ENCODE measurements at regions not wholly inside any gene's neighbourhood (a gene's known extent, or its start where the extent isn't known, plus 50 kb on each side); places are given as distances from the start of the nearest gene placed in this dataset.
A peak's percentile ranks its signal among the peaks of the same experiment; 100 is the strongest.
"Not testable (repeated sequence)": the region's sequence is repeated elsewhere in the genome, so short reads cannot be mapped to it uniquely, and the experiment has no call there.

GRCh38 chr2:7094231-7094741 lies 177.1 kb downstream of the RNF144A start:
- TF ChIP-seq, protein P1, sequence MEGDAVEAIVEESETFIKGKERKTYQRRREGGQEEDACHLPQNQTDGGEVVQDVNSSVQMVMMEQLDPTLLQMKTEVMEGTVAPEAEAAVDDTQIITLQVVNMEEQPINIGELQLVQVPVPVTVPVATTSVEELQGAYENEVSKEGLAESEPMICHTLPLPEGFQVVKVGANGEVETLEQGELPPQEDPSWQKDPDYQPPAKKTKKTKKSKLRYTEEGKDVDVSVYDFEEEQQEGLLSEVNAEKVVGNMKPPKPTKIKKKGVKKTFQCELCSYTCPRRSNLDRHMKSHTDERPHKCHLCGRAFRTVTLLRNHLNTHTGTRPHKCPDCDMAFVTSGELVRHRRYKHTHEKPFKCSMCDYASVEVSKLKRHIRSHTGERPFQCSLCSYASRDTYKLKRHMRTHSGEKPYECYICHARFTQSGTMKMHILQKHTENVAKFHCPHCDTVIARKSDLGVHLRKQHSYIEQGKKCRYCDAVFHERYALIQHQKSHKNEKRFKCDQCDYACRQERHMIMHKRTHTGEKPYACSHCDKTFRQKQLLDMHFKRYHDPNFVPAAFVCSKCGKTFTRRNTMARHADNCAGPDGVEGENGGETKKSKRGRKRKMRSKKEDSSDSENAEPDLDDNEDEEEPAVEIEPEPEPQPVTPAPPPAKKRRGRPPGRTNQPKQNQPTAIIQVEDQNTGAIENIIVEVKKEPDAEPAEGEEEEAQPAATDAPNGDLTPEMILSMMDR (IDR thresholded peaks at IDR 0.05) = no peak
- H3K9me3 ChIP-seq (ENCODE audit: control insufficient read depth, low read length) = no peaks in the 10 kb centered on the region
- H2AFZ ChIP-seq = no peak overlapping the region
- no peak overlapping the region for H3K4me2 ChIP-seq (ENCODE audit: low read length)
- H3K36me3 ChIP-seq (ENCODE audit: control insufficient read depth, insufficient read depth, low read length) = no peaks in the 10 kb centered on the region
- no peak overlapping the region for H3K9ac ChIP-seq
- H3K4me1 ChIP-seq = no peaks in the 10 kb centered on the region
- no peaks in the 10 kb centered on the region for H3K79me2 ChIP-seq
- no peaks in the 10 kb centered on the region for H3K27me3 ChIP-seq (ENCODE audit: control insufficient read depth, insufficient read depth, low read length)
- H3K27ac ChIP-seq = no peak overlapping the region
- H3K4me3 ChIP-seq (ENCODE audit: low read depth, low read length) = no peak overlapping the region

DNA sequence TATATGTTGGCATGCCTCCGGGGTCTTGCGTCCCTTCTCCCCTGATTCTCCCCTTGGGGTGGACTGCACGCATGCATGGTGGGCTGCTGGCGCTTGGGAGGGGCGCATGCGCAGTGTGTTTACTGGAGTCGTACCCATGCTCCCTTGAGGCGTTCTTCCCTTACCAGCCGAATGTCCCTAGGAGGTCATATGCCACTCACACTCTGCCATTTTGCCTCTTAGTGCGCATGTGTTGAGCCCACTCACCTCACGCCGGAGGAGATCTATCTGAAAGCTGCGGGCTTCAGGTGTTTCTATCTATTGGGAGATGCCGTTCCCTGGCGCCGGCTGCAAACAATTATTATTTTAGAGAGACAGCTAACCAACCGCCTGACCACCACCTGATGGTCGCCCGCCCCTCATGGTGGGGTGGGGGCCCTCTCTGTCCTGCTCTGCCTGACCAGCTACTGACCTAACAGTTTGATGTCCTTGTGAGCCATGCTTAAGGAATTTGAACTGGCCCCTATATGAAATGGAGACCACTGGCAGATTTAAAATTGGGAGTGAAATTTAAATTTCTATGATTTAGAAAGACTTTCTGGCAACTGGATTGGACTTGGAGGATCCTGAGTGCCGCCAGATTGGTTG lies 179.6 kb downstream of the RNF144A start:
- no peak overlapping the region for H3K4me2 ChIP-seq (ENCODE audit: low read length)
- H3K27ac ChIP-seq = no peak overlapping the region
- no peaks in the 10 kb centered on the region for H3K9me3 ChIP-seq (ENCODE audit: control insufficient read depth, low read length)
- H3K27me3 ChIP-seq (ENCODE audit: control insufficient read depth, insufficient read depth, low read length) = no peaks in the 10 kb centered on the region
- TF ChIP-seq, protein P1 (IDR thresholded peaks at IDR 0.05) = no peak
- H3K4me1 ChIP-seq = no peaks in the 10 kb centered on the region
- H3K4me3 ChIP-seq (ENCODE audit: low read depth, low read length) = no peak overlapping the region
- H3K9ac ChIP-seq = no peak overlapping the region
- H3K36me3 ChIP-seq (ENCODE audit: control insufficient read depth, insufficient read depth, low read length) = no peaks in the 10 kb centered on the region
- no peaks in the 10 kb centered on the region for H3K79me2 ChIP-seq
- peak overlapping the region; percentile 80 for H2AFZ ChIP-seq

DNA sequence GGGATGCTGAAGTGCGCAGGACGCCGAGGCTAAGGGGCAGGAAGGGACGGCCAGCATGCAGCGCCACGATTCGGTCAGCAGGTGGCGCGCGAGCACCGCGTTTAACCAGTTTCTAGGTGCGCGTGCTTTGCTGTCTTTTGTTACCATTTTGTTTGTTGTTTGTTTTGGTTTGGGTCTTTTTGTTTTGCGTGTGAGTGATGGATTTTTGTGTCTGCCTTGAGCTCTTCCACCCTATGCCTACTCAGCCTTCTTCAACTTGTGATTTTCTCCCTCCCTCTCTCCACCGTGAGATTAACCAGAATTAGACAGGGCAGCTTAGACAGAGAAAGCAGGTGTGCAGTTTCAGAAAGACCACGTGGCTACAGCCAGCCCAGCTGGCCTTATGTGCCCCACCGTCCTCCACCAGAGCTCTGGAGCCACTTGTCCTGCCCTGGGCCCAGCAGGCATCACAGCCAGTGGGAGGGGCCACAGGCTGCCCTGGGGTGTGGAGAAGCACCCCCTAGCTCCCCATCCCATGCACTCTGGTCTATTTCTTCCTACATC lies 180.2 kb downstream of the RNF144A start:
- Histone ChIP-seq H3K4me1 (no peaks in the 10 kb centered on the region), H3K9me3 (ENCODE audit: control insufficient read depth, low read length) (no peaks in the 10 kb centered on the region), H2AFZ (peak overlapping the region; percentile 80), H3K27me3 (ENCODE audit: control insufficient read depth, insufficient read depth, low read length) (no peaks in the 10 kb centered on the region), H3K4me3 (ENCODE audit: low read depth, low read length) (peak overlapping the region; percentile 25), H3K36me3 (ENCODE audit: control insufficient read depth, insufficient read depth, low read length) (no peaks in the 10 kb centered on the region), H3K9ac (no peak overlapping the region), H3K79me2 (no peaks in the 10 kb centered on the region), H3K27ac (no peak overlapping the region), H3K4me2 (ENCODE audit: low read length) (peak overlapping the region; percentile 69)
- TF ChIP-seq, protein P1 (IDR thresholded peaks at IDR 0.05) = peak; percentile 98

GRCh38 chr2:7098816-7099215 lies 181.6 kb downstream of the RNF144A start:
- H3K27me3 ChIP-seq (ENCODE audit: control insufficient read depth, insufficient read depth, low read length) = no peaks in the 10 kb centered on the region
- H3K27ac ChIP-seq = no peak overlapping the region
- no peaks in the 10 kb centered on the region for H3K4me1 ChIP-seq
- H3K9ac ChIP-seq = no peak overlapping the region
- no peaks in the 10 kb centered on the region for H3K79me2 ChIP-seq
- no peaks in the 10 kb centered on the region for H3K36me3 ChIP-seq (ENCODE audit: control insufficient read depth, insufficient read depth, low read length)
- H3K9me3 ChIP-seq (ENCODE audit: control insufficient read depth, low read length) = no peaks in the 10 kb centered on the region
- H3K4me3 ChIP-seq (ENCODE audit: low read depth, low read length) = no peak overlapping the region
- no peak overlapping the region for H2AFZ ChIP-seq
- no peak overlapping the region for H3K4me2 ChIP-seq (ENCODE audit: low read length)
- TF ChIP-seq, protein P1 (IDR thresholded peaks at IDR 0.05) = no peak

DNA sequence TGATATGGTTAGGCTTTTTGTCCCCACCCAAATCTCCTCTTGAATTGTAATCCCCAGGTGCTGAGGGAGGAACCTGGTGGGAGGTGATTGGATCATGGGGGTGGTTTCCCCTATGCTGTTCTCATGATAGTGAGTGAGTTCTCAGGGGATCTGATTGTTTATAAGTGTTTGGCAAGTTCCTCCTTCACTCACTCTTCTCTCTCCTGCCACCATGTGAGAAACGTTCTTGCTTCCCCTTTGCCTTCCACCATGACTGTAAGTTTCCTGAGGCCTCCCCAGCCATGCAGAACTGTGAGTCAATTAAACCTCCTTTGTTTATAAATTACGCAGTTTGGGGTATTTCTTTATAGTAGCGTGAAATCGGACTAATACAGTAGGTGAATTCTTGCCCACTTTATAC lies 182.5 kb downstream of the RNF144A start:
- H3K4me2 ChIP-seq (ENCODE audit: low read length); H3K27me3 ChIP-seq (ENCODE audit: control insufficient read depth, insufficient read depth, low read length); H3K79me2 ChIP-seq; H3K27ac ChIP-seq; H3K9me3 ChIP-seq (ENCODE audit: control insufficient read depth, low read length); H3K9ac ChIP-seq; H3K36me3 ChIP-seq (ENCODE audit: control insufficient read depth, insufficient read depth, low read length); H3K4me3 ChIP-seq (ENCODE audit: low read depth, low read length); H3K4me1 ChIP-seq; H2AFZ ChIP-seq: not testable (repeated sequence)

All from parathyroid adenoma (tissue), 2 donors.